Uterus (tissue), 2 donors: ENCODE measurements at regions not wholly inside any gene's neighbourhood (a gene's known extent, or its start where the extent isn't known, plus 50 kb on each side); places are given as distances from the start of the nearest gene placed in this dataset.

Experiments
- CTCF ChIP-seq, 4 experiments: fragments of 200-600 bp in 2 of 4; fragments of 450-650 bp in 2 of 4; sonication (generic) in 2 of 4; IDR thresholded peaks; one replicate each; pipeline ENCODE4 v1.5.1; 2016 to 2019; ENCODE audit warnings: antibody characterized with exemption in 4 of 4, mild to moderate bottlenecking in 2 of 4, moderate library complexity in 1 of 4
- POLR2A ChIP-seq, 2 donors: fragments of 450-650 bp; IDR thresholded peaks; one replicate each; pipeline ENCODE4 v1.6.1; 2016; ENCODE audit warnings: antibody characterized with exemption in 2 of 2, mild to moderate bottlenecking in 1 of 2, moderate library complexity in 1 of 2

GRCh38 chr6:137745321-137745720, 121.7 kb upstream of the TNFAIP3 start:
- TF ChIP-seq CTCF (IDR thresholded peaks at IDR 0.05) (no peak), POLR2A (IDR thresholded peaks at IDR 0.05) (no peak)
